H1 (cell line): ENCODE measurements at regions not wholly inside any gene's neighbourhood (a gene's known extent, or its start where the extent isn't known, plus 50 kb on each side); places are given as distances from the start of the nearest gene placed in this dataset.

Experiments
- ASH2L ChIP-seq: fragments of 200-600, 300-600 bp; sonication (generic); IDR thresholded peaks from one replicate; pipeline ENCODE4 v1.7.1; 2017; ENCODE audit warnings: low read length
- CEBPB ChIP-seq: IDR thresholded peaks from 2 replicates; pipeline ENCODE4 v1.6.1; 2012; ENCODE audit warnings: low read depth, low read length
- CHD2 ChIP-seq: IDR thresholded peaks from 2 replicates; pipeline ENCODE4 v1.6.1; 2012; ENCODE audit warnings: low read length, improper control_type of control experiment
- HDAC6 ChIP-seq: IDR thresholded peaks from one replicate; pipeline ENCODE4 v1.7.1; 2012; ENCODE audit warnings: low read depth, mild to moderate bottlenecking, inconsistent platforms, low read length, moderate library complexity
- MAFK ChIP-seq: IDR thresholded peaks from 2 replicates; pipeline ENCODE4 v1.6.1; 2012; ENCODE audit warnings: low read depth, mild to moderate bottlenecking, improper control_type of control experiment, low read length
- SP2 ChIP-seq: IDR thresholded peaks from 2 replicates; pipeline ENCODE4 v1.6.1; 2012; ENCODE audit warnings: mild to moderate bottlenecking, low read length, inconsistent platforms

GRCh38 chr18:25443776-25444175 lies 91.8 kb upstream of the ZNF521 start (continued):
- TF ChIP-seq HDAC6 (no peak), CHD2 (no peak), MAFK (no peak), CEBPB (no peak), SP2 (no peak), ASH2L (no peak)
